ENCODE measurements at regions not wholly inside any gene's neighbourhood (a gene's known extent, or its start where the extent isn't known, plus 50 kb on each side); places are given as distances from the start of the nearest gene placed in this dataset.
"Not testable (repeated sequence)": the region's sequence is repeated elsewhere in the genome, so short reads cannot be mapped to it uniquely, and the experiment has no call there.

DNA sequence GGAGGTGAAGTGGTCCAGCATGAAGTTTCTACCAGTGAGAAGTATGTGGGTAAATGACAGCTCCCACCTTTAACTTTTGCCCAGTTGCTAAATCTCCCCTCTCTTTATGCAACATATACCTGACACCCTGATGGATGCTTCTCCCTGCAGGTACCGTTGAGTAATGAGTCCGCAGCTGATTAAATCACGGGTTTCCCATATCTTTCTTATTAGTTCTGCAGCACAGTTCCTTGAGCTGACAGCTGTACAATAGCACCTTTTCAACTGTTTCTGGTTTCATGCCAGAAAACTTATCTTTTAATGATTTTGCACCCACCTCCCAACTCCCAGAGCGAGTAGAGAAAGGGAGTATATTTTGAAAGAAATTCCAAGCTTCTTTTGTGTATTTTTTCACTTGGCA lies 161.0 kb upstream of the TUT7 start:
- no peak for DNase-seq

DNA sequence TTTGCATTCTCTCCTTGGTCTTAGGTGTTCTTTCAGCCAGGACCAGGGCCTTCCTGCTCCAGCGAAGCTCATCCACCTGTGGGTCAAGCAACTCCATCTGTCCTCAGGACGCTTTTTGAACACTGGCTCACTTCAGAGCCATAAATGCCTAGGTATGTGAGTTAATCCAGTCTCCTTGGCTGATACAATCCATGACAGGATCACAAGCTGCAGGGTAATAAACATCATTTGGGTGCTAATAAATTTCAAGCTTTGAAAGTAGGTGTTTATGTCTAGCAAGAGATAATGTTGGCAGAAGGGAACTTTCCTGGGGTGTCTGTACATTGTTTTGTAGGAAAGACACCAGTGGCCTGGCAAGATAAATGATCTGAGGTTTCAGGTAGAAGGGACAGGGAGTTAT lies 159.2 kb upstream of the TUT7 start:
- DNase-seq = no peak

DNA sequence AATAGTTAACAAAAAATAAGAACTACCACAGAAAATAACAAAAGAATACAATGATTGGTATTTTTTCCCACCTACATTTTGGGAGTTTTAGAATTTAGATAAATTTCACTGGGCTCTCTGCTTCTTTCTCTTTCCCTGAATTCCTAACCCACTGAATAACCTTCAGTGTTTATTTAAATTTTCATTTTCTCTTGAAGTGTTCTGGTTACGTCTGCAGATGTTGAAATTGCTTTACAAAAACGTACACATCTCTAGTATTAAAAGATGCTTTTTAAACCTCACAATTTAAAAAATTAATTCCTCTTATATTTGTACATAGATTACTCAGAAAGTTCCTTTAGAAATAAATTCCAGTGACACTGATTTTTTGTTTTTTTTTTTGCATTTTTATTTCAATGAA lies 158.7 kb upstream of the TUT7 start:
- no peak for DNase-seq

DNA sequence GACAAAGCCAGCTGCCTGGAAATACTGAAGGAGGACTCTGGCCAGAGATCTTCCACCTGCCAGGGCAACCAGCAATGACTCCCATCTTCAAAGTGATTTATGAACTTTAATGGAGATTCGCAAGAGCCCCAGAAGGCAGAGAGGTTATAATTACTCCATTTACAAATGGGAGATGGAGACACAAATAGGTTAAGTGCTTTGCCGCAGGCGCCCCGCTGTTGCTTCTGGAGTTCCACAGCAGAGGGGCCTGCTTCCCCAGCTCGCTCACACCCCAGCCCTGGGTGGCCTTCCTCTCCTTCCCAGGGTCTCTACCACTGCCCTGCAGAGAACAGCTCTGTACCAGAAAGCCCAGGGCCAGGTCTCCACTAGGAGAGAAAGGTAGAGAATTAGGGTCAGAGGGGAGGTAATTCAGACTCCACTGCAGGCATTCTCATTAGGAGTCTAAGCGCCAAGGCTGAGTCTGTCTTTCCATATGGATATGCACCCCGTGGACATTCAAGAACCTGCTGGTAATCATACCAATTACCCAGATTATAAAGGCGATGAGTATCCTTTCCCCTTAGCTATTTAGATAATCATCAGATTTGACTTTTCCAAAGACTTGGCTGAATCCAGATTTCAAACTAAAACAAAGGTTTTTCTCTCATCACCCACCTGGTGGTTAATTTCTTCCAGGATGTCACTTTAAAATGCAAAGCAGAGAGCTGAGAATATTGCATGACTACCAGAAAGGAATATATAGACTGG lies 157.6 kb upstream of the TUT7 start:
- no peak for DNase-seq

DNA sequence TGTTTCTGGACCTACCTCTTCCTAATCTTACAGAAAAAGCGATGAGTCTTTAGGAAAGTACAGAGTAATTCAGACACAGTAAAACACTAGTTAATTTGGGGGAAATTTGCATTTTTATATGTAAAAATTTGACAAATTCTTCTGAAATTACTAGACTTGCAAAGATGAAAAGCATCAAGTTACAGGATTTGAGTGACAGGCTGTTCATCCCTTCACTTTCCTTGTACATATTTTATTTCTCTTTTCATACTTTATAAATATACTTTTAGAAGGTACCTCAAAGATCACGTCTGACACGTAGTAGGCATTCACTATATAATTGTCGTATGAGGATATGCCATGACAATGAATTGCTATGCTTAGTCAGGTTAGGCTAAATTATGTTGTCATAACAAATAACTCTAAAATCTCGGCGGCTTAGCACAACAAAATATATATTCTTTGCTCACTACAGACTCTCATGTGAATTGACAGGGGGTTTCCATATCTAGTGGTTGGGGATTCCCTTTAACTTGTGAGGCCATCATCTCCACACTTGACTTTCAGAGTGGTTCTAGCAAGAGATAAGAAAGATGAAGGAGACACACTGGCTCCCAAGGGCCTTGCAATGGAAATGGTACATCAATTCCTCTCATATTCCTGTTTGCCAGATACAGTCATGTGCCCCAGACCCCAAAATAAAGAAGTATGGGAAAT lies 154.1 kb upstream of the TUT7 start:
- DNase-seq = no peak

DNA sequence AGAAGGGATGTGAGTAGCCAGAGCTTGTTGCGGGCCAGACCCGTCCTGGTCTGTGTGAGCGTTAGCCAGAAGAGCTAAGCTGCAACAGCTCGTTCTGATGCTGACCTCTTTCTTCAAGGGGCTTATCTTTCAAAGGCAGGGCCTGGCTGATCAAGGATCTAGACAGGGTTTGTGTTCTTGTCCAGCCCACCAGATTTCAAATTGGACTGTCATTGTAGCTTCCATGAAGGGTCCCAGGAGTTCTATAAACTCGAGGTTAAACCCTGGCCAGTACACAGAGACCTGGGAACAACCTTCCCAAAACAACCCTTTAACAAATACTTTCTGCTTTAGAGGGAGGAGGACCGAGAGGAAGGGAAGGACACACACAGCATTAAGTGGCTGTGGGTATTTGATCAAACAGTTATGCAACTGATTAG lies 153.0 kb upstream of the TUT7 start:
- DNase-seq = no peak

DNA sequence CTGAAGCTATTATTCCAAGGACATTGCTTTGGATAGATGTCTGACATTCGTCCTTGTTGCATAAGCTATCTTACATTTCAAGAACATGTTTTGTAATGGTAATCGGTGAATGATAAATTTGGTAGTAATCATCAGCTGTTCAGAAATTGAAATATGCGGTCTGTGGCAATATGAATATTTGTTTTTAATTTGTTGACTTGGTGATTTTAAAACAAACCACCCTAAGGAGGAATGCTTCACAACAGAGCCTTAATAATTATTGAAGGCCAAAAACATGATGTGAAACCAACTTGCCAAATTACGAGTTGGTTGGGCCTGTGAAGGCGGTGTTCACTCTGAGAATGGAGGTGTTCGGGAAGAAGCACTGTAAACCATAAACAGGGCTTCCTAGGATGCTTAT lies 149.7 kb upstream of the TUT7 start:
- no peak for DNase-seq

DNA sequence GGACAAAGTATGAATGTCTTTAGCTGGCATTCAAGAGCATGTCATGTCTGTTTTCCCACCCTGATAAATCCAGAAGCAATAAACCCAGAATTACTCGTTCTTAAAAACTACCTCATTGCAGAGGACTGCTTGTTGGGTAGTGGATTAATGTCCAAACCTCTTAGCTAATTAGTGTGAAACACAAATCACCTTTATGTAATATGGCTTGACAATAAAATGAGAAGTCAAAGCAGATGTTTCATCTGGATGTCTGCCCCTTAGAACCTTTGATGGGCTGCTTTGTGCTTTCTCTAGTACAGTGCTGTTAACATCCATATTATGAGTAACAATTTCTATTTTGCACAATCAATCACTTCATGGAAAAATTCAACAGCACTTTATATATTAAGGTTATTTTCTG lies 149.1 kb upstream of the TUT7 start:
- DNase-seq = no peak

DNA sequence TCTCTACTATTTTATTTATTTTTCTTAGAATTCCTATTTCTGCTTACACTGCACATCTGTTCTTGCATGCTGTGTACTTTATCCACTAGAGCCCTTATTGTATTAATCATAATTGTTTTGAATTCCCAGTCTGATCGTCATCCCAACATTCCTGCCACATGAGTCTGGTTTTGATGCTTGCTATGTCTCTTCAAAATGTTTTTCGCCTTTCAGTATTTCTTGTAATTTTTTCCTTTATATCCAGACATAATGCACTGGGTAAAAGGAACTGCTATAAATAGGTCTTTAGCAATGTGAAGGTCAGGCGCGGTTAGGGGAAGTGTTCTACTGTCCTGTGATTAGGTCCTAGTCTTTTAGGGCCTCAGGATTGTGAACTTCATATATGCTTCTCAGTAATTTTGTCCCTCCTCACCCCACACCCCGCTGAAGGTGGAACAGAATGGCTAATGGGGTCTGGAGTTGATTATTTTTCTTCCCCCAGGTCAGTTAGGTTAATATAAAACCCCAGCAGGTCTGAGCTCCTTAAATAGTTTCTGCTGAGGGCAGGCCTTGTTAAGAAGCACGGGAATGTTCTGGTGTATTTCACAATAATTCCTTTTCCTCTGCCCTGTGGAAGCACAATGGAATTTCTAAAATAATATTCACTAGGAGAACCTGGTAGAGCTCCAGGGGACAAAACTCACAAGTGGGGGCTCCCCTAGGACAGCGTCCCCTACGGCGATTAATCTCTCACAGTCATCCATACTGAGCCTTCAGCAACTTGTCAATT lies 146.6 kb upstream of the TUT7 start:
- no peak for DNase-seq

DNA sequence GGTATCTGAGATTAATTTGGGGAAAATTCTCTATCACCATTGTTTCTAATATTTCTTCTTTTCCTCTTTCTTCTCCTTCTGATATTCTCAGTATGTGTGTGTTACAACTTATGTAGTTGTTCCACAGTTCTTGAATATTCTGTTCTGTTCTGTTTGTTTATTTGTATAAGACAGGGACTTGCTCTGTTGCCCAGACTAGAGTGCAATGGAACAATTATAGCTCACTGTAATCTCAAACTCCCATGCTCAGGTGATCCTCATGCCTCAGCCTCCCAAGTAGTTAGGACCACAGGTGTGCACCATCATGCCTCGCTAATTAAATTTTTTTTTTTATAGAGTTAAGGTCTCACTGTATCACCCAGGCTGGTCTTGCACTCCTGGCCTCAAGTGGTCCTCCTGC lies 145.8 kb upstream of the TUT7 start:
- no peak for DNase-seq

DNA sequence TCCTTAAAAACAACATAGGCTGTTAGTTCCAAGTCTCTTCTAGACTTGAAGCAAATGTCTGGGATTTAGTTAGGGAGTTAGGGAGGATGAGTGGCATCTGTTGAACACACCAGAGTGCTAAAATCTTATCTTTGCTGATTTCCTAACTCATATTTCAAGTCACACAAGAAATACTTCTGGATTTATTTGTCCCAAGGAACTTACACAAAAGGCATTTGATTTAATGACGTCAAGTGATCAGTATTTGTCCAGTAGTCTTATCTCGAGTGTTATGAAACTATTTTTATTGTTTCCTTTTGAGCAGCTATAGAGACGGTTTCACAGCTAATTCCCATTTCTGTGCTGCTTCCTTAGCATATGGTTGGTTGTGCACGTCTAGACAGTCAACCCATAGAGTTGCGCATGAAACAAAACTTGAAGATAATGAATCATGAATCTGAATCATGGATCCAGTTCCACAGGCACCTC lies 140.5 kb upstream of the TUT7 start:
- no peak for DNase-seq

DNA sequence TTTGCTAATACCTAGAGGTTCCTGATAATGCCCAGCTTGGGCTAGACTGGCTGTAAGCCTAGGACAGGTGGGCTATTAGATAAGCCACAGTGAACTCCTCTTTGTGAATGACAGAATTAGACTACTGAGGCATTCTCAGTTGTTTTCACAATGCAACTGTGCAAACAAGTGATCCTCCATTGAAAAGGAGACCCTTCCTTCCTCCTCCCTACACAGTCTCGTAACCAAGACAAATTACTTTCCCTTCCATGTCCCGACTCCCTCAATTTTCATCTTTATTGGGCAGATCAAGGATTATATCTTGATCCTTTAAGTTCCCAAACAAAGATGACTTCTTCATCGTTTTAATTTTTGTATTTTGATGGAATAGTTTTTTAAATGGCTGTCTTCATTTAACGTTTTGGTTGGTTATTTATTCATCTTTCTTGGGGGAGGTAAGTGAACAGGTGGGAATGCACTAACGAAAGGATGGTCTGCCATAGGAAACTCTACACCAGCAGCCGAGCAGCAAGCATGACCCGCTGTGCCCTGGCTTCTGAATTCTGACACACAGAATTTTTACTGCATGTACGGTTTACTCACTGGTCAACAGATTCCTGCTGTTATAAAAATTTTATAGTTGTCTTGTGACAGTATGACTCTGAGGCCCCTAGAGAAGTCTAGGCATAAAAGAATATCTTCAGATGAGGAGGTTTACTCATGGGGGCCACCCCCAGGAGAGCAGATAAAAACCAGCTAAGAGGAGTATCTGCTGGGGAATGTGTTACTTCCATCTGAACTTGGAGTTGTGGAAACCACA lies 137.5 kb upstream of the TUT7 start:
- DNase-seq = no peak

DNA sequence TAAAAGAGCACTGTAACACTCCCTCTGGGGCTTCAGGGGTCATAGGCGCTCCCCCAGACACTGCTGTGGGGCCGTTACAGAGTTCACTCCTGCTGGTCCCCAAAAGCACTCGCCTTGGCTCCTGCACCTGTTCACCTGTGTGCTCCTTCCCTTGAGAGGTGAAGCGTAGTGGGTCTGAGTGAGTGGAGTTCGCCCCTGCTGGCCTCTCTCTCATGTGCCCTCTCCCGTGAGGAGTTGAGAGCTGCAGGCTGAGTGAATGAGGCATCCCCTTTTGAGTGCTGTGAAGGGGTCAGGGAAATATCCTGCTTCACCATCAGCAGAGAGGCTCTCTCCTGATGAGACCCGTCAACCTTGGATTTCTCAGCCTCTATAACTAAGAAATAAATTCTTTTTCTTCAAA lies 134.6 kb upstream of the TUT7 start:
- no peak for DNase-seq

DNA sequence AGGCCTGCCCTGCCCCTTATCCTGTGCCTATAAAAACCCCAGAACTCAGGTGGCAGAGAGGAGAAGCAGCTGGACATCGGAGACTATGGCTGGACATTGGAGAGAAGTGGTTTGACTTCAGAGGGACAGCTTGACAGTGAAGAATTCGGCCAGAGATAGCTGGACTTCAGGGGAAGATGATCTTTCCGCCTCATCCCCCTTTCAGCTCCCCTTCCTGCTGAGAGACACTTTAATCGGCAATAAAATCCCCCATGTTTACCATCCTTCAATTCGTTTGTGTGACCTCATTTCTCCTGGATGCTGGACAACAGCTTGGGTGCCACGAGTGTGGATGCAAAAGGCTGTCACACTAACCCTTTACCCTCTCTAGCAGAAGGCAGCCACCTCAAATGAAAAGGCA lies 134.1 kb upstream of the TUT7 start:
- no peak for DNase-seq

DNA sequence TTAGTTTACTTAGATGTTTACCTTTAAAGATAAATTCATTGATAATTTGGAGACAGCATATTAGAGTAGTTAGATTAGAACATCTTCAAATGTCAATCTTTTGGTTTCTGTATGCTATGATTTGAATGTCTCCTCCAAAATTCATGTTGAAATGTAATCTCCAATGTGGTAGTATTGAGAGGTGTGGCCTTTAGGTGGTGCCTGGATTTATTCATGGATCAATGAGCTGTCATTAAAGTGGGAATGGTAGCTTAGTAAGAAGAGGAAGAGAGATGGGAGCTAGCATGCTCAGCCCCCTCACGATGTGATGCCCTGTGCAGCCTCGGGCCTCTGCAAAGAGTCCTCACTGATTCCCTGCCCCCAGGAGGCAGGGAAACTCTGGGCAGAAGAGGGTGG lies 133.6 kb upstream of the TUT7 start:
- DNase-seq = no peak

DNA sequence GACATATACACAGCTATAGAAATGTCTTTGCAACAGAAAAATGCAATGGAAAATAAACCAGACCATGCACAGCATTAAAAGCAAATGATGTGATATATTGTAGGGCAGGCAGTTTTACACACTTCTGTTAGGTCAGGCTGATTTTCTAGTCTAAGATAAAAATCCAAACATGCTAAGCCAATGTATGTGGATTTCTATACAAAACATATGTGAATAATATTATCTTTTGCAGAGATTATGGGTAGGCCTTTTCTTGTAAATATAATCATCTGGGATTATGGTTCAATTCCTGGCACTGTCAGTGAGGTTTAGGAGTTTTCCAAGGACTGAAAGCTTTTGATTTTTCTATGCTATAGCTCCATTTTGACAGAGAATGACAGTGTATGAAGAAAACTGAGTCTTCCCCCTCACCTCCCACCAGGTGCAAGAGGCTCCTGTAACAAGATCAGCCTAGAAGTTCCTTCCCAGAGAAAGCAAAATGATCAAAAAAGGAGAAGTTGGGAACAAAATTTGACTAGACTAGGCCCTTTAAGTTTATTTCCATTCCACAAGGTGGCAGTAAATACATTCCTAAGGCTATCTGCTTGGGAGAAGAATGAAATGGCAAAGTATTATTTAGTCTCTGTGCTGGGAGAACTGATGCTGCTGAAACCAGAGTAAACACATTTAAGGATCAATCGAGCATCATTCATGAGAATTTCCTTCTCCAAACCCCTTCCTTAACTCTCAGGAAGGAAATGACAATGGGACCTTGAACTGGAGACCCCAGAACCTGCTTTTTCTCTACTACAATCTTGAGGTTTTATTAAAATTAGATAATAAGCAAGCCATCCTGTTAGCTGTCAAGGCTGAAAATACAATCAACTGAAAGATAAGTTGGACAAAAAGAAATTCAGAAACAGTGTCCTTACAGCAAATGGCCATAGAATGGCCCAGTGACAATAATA lies 133.0 kb upstream of the TUT7 start:
- no peak for DNase-seq

DNA sequence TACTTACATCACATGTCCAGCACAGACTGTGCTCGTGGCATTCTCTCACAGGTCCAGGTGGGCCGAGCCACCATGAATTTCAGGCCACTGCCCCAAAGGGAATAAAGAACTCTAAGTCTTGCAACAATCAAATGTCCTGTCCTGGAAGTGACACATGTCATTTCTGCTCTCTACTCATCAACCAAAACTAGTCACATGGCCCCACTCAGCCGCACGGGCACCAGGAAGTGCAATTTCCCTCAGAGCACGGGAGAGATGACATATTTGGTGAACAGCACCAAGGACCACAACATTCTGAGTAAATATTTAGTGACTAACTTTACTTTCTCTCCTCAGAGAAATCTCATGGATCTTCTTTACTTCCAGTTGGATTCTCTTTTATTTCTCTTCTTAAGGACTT lies 131.1 kb upstream of the TUT7 start:
- no peak for DNase-seq

DNA sequence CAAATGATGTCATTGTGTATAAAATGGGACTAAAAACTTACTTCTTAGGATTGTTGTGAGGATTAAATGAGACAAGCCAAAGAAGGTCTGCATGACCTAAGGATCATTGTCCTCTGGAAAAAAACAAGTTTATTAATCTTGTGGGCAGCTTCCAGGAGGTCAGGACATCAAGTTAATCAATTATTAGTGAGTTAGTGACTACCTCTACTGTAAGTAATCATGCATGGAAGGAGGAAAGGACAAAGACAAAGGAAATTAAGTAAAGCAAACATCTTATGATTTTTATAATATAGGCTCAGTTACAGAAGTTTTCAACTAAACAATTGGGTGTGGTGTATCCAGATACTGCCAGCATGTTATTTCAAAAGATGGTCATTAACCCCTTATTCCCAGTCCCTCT lies 129.3 kb upstream of the TUT7 start:
- DNase-seq = no peak

DNA sequence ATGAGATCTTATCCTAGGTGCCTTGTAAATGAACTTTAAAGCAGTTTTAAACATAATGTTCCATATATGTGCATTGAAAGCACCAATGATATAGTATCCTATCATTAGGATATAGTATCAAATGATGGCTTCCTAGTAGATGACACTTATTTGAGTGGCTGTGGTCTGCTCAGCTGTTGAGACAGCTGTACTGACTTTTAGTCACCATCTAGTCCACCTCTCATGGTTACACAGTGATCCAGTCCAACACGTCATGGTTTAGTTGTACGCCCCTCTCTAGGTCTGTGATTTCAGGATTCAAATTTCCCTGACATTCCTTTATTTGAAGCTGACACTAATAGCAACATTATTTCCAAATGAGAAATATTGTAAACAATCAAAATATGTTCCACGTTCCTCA lies 127.3 kb upstream of the TUT7 start:
- DNase-seq = no peak

DNA sequence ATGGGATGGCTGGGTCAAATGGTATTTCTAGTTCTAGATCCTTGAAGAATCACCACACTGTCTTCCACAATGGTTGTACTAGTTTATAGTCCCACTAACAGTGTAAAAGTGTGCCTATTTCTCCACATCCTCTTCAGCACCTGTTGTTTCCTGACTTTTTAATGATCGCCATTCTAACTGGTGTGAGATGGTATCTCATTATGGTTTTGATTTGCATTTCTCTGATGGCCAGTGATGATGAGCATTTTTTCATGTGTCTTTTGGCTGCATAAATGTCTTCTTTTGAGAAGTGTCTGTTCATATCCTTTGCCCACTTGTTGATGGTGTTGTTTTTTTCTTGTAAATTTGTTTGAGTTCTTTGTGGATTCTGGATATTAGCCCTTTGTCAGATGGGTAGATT lies 121.0 kb upstream of the TUT7 start:
- DNase-seq = not testable (repeated sequence)

DNA sequence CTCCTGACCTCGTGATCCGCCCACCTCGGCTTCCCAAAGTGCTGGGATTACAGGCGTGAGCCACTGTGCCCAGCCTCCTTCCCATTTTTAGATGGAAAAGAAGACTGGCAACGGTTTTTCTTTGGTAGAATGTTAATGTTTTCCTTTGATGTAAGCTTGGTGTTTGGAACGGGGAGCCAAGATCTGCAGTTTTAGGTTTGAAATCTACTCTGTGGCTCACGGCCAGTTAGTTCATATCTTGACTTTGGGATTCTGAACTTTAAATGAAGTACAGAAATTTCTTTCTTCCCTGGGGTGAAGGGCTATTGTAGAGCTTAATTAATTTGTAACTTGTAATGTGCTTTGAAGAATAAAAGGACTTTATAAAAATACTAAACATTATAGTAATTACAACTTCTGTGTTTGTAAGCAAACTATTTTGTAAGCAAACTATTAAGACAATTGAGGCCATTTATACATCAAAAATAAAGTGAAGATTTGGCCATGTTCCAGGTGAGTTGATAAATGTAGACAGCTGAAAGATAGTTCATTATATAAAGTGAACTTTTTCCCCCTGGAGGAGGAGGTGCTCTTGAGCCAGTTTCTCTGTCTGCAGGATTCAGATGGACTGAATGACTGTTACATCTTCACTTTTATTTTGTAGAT lies 117.1 kb upstream of the TUT7 start:
- DNase-seq = no peak
